NB4 (cell line): ENCODE measurements at regions not wholly inside any gene's neighbourhood (a gene's known extent, or its start where the extent isn't known, plus 50 kb on each side); places are given as distances from the start of the nearest gene placed in this dataset.

Experiments used
- DNase-seq: peaks from one replicate; pipeline ENCODE4 v3.0.0; 2010; ENCODE audit warnings: low read depth
- H3K4me3 ChIP-seq: one replicate; pipeline ENCODE4 v1.5.1; 2011; ENCODE audit warnings: mild to moderate bottlenecking, low read depth, low read length, moderate library complexity
- CTCF ChIP-seq: IDR thresholded peaks from one replicate; pipeline ENCODE4 v1.5.1; 2012; ENCODE audit warnings: low read depth, low read length
- MAX ChIP-seq: IDR thresholded peaks from 2 replicates; pipeline ENCODE4 v1.6.1; 2011; ENCODE audit warnings: low read depth, low read length
- MYC ChIP-seq: IDR thresholded peaks from 2 replicates; pipeline ENCODE4 v1.6.1; 2011; ENCODE audit warnings: low read depth, low read length
- POLR2A ChIP-seq: IDR thresholded peaks from 2 replicates; pipeline ENCODE4 v1.6.1; 2011; ENCODE audit warnings: mild to moderate bottlenecking; ENCODE audit not compliant: insufficient read length; ENCODE audit errors: extremely low read depth

GRCh38 chr2:220521551-220521950 lies 894.1 kb downstream of the SLC4A3 start:
- TF ChIP-seq MAX: no peak
- no peak for TF ChIP-seq POLR2A
- no peak for TF ChIP-seq MYC
- TF ChIP-seq CTCF: no peak
- DNase-seq: no peak

DNA sequence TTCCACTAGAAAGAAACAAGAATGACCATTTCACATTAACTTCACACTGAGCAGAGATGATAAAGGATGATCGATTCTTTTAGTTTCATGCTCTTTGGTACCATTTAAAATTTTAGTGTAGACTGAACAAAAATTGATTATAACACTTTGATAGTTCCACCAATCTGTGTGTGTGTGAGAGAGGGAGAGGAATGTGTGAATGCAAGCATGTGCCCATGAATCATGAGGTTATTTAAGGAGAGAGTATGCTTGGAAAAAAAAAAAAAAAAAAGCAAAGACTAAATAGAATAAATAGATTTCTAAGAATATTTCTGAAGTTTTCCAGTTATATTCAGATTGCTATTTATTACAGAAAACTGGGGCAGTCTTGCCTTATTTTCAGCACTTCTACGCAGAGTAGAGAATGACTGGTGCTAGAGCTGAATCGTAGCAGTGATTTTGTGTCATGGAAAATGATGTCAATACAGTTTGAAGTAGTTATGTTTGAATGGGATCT lies 900.8 kb downstream of the SLC4A3 start:
- TF ChIP-seq POLR2A: no peak
- TF ChIP-seq MAX: no peak
- no peak for DNase-seq
- no peak overlapping the region for H3K4me3 ChIP-seq

More at GRCh38 chr2:220521551-220521950, 894.1 kb downstream of the SLC4A3 start:
- H3K4me3 ChIP-seq: no peak overlapping the region

DNA sequence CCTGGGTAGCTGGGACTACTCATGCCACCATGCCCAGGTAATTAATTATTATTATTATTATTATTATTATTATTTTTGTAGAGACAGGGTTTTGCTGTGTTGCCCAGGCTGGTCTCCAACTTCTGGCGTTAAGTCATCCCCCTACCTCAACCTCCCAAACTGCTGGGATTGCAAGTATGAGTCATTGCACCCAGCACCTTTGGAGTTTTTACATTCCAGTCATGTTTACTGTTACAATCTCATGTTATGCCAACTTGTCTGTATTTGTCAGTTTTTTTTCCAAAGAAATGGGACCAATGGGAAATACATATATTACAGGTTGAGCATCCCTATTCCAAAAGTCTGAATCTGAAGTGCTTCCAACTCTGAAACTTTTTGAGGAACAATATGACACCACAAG lies 903.8 kb downstream of the SLC4A3 start:
- no peak overlapping the region for H3K4me3 ChIP-seq
- TF ChIP-seq MAX (no peak), MYC (no peak), POLR2A (no peak), CTCF (no peak)
- no peak for DNase-seq

DNA sequence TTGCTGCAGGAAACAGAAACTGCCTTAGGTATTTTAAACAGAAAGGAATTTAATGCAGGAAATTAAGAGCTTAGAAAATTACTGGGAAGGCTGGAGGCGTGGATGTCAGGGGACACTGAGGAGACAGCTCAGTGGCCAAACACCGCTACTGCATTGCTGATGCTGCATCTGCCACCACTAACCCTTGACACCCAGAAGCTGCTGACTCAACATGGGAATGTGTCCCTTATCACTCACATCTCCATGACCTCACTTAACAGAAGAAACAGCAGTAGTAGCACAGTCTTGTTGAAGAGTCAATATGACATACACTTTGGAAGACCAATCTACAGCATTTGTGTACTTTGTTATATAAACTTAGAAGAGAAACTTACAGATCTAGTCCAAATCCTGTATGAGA lies 906.1 kb downstream of the SLC4A3 start:
- peak; percentile 22 for DNase-seq
- TF ChIP-seq MYC (no peak), POLR2A (no peak), CTCF (peak; percentile 35)
- no peak overlapping the region for H3K4me3 ChIP-seq

DNA sequence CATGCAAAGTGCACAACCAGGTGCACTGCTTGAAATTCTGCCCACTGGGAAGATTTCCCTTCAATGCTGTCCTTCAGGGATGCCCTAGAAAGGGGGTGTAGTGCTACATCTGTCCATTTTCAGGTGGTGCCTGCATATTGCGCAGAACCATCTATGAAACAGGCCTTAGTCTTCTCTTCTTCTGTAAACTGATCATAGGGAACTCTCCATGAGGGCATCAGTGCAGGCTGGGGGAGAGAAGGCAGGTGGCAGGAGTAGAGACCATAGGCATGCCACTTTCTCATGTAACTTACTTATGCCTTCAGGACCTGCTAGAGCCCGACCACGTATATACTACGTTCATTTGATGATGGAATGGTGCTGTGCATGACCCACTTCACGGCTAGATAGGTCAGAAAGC lies 912.1 kb downstream of the SLC4A3 start:
- TF ChIP-seq MAX (no peak), MYC (no peak), CTCF (no peak), POLR2A (no peak)
- DNase-seq: no peak
- no peak overlapping the region for H3K4me3 ChIP-seq

GRCh38 chr2:220544049-220544448 lies 916.6 kb downstream of the SLC4A3 start:
- TF ChIP-seq MAX: no peak
- no peak for TF ChIP-seq POLR2A
- no peak for TF ChIP-seq CTCF
- no peak for TF ChIP-seq MYC
- no peak overlapping the region for H3K4me3 ChIP-seq
- no peak for DNase-seq
